ENCODE measurements at regions not wholly inside any gene's neighbourhood (a gene's known extent, or its start where the extent isn't known, plus 50 kb on each side); places are given as distances from the start of the nearest gene placed in this dataset.

DNA sequence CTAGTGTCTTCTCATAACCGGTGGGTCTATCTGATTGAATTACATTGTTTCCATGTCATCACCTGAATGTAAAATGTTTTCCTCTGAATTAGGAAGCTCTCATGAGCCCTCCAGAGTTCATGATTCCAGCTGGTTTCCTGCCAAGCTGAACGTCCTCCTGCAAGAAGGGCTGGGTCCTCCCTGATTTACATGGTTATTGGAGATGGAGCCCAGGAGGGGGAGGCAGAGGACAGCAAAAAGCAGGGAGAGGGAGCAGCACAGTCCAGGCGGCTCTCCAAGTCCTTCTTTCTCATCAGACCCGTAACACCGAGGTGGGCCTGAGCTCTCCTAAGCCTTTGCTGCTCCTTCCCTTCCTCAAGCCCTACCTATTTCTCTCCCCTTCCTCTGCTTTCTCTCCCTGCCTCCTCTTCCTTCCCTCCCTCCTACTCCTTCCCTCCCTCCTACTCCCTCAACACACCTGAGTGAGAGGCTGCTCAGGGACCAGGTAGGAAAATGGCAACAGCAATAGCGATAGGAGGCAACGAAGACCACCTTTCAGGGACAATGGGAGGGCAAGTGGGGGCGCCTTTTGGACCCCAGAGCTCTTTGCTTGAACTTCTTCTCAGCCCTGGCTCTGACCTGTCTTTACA lies 265.9 kb downstream of the PRDM2 start:
- in situ Hi-C loops (cut with MboI; ENCODE audit: low sequenced_read_pairs) = loop anchor here (25.0 kb wide), 1 partner anchor 279 kb away; no protein-coding TSS in a partner anchor

DNA sequence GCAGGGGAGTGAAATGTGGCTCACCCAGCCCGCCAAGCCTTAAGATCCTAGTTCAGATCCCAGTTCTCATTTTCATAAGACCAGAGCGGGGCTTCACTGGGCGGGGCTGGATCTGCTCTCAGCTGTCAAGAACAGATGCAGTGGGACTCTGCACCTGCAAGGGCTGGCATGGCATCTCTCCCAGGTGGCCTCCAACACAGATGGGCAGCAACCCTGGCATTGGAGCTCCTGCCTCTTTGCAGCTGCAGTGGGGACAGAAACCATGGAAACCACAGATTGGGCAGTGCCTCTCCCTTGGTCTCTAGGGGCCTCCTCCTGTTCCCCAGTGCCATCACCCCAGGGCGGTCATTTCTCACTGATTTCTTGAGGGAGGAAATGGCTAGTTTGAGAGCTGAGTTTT lies 267.7 kb downstream of the PRDM2 start:
- in situ Hi-C loops (cut with MboI; ENCODE audit: low sequenced_read_pairs) = loop anchor here (25.0 kb wide), 1 partner anchor 280 kb away; no protein-coding TSS in a partner anchor

DNA sequence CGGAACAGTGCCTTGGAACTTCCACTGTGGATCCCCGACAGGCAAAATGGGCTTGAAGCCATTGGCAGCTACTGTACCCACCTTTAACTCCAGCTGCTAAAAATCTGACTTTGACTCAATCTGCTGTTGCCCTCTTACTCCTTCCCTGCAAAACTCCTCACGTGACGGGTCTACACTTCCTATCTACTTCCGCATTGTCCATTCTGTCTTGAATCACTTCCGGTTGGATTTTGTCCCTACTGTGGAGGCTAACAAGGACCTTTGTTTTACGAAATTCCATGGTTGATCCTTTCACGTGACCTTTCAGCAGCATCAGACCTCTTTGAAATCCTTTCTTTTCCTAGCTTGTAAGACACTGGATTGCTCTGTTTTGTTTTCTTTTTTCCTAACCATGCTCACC lies 268.4 kb downstream of the PRDM2 start:
- in situ Hi-C loops (cut with MboI; ENCODE audit: low sequenced_read_pairs) = loop anchor here (25.0 kb wide), 1 partner anchor 281 kb away; no protein-coding TSS in a partner anchor

DNA sequence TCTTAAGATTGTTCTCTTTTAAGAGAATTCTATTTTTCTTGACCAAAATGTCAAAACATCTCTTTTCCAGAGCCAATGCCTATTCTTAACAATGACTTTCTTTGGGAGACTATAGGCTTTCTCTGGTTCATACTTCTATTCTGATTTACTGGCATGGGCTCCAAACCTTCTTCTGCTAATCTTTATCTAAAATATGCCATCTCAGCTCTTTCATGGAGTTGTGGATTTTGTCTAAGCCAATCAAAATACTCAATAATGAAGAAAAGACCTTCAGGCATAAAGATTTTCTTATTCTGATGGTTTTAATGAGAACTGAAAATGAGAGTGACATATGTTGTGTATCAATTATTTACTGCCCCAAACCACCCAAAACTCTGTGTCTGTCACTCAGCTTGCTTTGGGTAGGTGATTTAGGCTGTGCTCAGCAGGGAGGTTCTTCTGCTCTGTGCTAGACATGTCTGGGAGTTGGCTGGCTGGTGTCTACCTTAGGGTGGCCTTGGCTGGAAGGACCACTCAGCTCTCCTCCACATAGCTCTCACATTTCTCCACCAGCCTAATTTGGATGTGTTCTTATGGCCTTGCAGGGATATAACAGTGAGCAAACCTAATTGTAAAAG lies 270.8 kb downstream of the PRDM2 start:
- in situ Hi-C loops (cut with MboI; ENCODE audit: low sequenced_read_pairs) = loop anchor here (25.0 kb wide), 1 partner anchor 283 kb away; no protein-coding TSS in a partner anchor

DNA sequence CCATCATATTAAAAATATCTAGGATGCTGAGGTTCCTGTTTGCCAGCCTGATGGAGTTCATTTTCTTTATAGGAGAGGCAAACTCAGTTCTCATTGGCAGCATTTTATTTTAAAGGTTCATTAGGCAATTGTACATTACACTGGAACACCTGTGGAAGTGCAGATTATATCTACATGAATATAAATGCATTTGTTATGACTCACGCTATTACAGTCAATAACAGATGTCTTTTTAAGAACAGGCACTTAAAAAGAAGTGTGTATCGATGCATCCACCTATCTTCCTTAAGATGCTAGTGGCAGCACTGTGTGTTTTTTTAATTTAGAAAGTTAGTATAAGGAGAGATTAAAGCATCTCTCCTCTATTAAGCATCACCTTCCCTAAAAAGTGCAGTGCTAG lies 276.5 kb downstream of the PRDM2 start:
- in situ Hi-C loops (cut with MboI; ENCODE audit: low sequenced_read_pairs) = no loop called here

DNA sequence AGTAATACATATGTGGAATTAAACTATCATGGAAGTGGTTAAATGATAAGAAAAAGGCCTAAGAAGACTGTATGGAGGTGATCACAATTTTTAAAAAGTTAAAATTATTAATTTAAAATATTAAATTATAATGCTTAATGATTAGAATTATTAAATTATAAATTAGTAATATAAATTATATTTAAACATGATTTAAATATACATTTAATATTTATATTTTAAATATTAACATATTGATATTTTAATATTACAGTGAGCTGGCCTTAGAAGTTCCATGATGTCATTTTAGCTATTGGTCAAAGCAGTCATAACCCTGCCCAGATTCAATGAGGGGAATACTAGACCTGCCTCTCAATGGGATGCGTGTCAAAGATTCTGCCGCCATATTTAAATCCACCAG lies 281.2 kb downstream of the PRDM2 start:
- in situ Hi-C loops (cut with MboI; ENCODE audit: low sequenced_read_pairs) = no loop called here

DNA sequence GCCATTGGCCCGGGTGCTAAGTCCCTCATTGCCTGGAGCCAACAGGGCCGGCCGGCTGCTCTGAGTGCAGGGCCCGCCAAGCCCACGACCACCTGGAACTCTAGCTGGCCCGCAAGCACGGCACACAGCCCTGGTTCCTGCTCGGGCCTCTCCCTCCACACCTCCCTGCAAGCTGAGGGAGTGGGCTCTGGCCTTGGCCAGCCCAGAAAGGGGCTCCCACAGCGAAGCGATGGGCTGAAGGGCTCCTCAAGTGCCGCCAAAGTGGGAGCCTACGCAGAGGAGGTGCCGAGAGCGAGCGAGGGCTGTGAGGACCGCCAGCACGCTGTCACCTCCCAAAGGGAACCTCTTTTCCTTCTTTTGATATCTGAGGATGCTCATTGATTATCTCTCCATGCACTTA lies 283.4 kb downstream of the PRDM2 start:
- in situ Hi-C loops (cut with MboI; ENCODE audit: low sequenced_read_pairs) = no loop called here

DNA sequence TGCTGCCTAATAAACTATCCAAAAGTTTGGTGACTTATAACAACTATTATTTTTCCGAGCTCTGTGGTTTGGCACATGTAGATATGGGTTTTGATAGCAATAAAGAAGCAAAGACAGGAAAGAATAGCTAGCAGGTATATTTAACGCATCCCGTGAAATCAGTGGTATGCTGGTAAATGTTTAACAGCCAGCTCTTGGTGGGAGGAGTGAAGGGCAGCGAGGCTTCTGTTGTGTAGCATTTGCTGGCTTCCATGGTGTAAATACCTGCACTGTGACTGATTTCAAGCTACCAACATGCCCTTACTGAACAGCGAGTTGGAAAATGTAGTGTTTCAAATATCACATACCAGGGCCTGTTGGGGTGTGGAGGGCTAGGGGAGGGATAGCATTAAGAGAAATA lies 291.0 kb downstream of the PRDM2 start:
- in situ Hi-C loops (cut with MboI; ENCODE audit: low sequenced_read_pairs) = no loop called here

DNA sequence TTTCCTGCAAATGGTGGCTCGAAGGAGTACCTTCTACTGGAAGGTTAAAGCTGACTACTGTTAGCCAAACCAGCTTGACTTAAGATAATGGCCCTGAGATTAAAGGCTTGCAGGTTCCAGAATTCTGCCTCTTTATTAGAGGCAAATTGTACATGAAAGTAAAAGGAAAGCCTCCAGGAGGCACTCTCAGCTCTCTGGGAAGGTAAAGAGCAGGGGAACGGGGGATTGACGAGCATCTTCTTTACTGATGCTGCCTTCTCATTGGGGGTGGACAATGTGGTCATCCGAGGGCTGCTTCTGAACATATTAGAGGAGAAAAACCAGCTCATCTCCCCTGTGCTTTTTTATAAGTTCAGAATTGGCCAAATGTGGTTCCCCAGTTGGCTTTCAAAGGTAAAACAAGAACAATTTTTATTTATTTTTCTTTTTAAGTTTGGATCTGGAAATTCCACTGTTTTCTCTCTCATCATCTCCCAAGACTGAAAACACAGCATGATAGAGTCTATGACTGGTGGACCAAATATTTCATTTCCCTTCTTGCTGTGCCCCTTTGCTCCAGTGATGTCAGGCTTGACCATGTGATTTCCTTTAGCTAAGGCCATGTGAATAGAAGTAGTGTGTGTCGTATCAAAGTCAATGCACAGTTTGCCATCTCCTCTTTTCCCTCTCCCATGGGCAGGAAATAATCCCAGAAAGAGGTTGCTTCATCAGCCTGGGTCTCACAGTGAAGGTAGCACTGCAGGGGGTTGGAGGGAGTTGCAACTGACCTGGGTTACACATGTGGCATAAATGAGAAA lies 292.7 kb downstream of the PRDM2 start:
- in situ Hi-C loops (cut with MboI; ENCODE audit: low sequenced_read_pairs) = no loop called here

DNA sequence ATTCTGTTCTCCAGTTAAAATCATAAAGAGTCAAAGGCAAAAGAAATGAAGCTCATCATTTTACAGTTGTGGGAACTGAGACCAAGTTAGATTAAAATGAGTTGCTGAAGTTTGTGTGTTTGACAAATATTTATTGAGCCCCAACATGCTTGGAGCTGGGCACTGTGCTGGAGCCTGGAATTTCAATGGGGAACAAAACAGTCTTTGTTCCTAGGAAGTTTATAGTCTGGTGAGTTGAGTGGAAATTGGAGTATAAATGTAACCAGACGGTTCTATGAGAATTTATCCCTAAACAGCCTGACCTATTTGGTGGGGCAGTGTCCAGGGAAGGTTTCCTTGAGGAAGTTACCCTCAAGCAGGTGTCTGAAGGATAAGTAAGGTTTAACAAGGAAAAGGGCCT lies 294.4 kb downstream of the PRDM2 start:
- in situ Hi-C loops (cut with MboI; ENCODE audit: low sequenced_read_pairs) = no loop called here

DNA sequence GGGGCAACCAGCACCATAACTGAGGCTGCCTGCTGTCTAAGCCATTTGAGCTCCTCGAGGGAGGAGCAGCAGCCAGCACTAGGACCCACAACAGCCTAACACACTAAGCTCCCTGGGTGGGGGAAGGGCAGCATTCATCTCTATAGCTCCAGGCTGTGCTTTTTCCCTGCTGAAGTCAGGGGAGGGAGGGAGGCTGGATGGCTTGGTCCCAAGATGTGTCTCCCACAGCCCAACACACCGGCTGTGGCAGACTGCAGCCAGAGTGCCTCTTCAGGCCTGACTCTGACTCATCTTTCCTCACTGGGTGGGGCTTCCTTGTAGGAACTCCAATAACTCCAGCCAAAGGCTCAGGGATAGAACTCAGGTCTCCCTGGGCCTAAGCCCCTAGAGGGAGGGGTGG lies 296.3 kb downstream of the PRDM2 start:
- in situ Hi-C loops (cut with MboI; ENCODE audit: low sequenced_read_pairs) = no loop called here

DNA sequence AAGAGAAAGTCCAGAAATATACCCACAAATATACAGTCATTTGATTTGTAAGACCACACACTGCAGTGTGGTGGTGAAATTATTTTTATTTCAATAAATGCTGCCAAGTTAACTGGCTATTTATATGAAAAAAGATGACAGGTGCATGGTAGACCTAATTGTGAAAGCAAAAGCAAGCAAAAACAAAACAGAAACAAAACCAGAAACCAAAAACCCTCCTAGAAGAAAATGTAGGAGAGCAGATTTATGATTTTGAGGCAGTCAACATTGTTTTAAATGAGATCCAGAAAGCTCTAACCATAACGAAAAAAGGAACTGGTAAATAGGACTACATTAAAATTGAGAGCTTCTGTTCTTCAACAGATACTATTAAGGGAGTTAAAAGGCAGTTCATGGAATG lies 303.6 kb downstream of the PRDM2 start:
- in situ Hi-C loops (cut with MboI; ENCODE audit: low sequenced_read_pairs) = no loop called here

DNA sequence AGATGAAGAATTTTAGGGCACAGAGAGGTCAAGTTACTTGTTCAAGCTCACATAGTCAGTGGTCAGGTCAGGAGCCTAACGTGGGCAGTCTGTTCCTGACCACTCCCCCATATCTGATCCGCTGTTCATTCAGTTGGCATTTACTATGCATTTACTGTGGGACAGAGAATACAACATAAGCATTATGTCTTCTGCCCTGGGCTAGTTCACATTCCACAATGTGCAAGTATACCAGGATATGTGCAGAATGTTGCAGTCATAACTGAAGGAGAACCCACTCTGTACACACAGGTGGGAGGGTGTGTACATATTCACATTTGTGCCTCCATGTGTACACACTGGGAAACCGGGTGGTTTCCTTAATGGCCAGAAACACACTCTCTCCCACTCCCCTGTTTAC lies 309.6 kb downstream of the PRDM2 start:
- in situ Hi-C loops (cut with MboI; ENCODE audit: low sequenced_read_pairs) = no loop called here

DNA sequence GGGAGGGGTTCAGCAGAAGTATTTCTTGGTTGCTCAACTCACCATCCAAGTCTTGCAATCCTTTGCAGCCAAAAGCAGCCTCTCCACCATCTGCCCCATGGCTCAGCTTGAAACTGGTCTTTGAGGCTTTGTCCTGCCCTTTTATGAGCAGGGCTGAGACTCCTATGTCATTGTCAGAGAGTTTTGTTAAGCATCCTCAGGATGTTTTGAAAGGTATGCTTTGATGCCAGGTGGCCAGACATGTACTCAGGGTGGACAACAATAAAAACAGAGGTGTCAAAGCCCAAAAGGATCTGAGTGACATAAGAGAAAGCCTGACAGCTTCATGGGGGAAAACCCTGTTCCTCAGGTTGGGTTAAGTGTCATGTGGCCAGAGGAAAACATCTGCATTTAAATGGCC lies 310.5 kb downstream of the PRDM2 start:
- in situ Hi-C loops (cut with MboI; ENCODE audit: low sequenced_read_pairs) = no loop called here

DNA sequence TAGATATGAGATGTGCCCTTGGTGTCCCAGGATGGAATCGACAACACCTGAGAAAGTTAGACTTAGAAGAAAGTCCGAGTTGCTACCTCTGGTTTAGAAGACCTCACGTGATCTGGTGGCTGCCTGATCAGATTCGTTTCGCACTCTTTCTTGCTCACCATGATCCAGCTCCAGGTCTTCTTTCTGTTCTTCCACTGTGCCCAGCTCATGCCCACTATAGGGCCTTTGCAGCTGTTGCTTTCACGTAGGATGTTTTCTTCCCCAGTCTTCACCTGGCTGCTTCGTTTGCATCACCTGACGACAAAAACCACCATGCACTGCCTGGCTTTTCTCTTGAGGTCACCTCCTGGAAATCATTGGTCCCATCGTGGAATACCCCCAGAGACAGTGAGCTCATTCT lies 311.1 kb downstream of the PRDM2 start:
- in situ Hi-C loops (cut with MboI; ENCODE audit: low sequenced_read_pairs) = no loop called here

DNA sequence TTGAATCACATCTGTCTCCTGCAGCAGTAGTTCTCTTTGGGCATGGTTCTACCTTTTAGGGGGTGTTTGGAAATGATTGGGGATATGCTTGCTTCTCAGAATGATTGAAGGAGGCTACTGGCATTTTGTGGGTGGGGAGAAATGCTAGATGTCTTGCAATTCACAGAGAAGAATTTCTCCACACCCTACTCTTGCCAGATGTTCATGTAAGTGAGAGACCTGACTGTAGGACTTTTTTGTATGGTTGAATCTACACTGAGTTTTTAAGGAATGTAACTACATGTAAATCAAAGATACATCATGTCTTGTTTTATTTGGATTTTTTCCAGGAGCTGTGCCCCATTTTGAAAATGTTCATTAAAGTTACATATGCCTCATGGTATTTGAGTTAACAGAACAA lies 311.9 kb downstream of the PRDM2 start:
- in situ Hi-C loops (cut with MboI; ENCODE audit: low sequenced_read_pairs) = no loop called here

DNA sequence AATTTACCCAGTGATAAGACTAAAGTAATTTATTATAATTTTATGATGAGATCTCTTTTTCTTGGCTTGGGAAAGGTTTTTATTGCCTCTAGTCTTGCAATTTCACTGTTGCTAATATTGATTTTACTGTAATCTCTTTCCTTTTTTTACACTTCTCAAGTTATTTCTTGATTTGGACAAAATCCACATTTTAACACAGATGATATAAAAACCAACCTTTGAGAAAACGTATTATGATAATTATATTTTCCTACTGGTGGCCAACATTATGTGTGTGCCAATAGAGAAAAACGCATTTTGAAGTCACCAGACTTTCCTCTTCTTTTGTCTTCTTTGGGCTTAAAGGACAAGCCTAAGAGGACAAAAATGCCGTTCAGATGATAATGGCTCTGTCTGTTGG lies 314.9 kb downstream of the PRDM2 start:
- in situ Hi-C loops (cut with MboI; ENCODE audit: low sequenced_read_pairs) = no loop called here

DNA sequence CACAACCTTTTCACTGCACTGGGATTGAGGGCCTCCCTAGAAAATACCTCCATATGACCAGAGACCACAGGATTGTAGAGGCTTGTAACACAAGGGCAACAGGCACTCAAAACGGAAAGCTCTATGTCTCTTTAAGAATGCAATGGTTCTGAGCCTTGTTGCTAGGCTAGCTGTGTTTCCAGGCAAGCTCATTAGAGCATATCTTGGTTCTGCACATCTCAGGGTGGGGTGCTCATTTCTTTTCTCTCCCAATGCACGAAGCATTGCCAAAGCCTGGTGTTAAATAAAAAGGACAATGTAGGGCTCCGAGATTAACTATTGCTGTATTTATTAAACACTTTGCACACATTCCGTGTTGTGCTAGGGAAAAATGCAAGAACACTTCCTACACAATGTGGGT lies 315.9 kb downstream of the PRDM2 start:
- in situ Hi-C loops (cut with MboI; ENCODE audit: low sequenced_read_pairs) = no loop called here

DNA sequence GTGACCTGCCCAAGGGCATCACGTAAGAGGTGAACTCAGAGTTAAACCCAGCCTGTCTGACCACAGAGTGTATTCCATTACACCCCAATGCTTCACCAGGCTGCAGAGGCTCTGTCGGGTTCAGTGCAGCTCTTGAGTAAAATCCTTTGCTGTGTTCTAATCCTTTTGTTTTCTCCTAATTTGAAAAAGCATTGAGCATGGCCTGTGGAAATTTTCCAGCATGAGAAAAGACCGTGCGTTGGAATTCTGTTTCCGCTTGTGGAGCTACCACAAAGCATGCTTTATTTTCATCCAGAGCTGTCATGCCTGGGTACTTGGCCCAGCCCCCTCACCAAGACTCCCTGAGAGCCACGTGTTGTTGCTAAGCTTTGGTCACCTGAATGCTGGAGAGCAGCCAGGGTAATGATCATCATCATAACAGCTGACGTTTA lies 317.6 kb downstream of the PRDM2 start:
- in situ Hi-C loops (cut with MboI; ENCODE audit: low sequenced_read_pairs) = no loop called here

DNA sequence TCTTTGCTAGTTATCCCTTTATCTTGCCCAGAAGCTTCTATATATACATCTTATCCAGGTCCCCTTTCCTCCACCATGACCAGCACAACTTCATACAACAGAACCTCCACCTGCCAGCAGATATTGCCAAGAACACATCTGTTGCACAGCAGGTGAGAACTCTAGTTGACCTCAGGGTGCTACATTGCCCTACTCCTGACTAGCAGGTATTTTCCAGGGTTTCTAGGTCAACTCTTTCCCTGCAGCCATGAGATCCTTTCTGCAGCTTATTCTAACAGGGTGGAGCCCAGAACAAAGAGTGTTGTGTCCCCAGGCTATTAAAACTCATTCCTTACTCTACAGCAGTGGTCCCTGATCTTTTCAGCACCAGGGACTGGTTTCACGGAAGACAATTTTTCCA lies 319.5 kb downstream of the PRDM2 start:
- in situ Hi-C loops (cut with MboI; ENCODE audit: low sequenced_read_pairs) = no loop called here

DNA sequence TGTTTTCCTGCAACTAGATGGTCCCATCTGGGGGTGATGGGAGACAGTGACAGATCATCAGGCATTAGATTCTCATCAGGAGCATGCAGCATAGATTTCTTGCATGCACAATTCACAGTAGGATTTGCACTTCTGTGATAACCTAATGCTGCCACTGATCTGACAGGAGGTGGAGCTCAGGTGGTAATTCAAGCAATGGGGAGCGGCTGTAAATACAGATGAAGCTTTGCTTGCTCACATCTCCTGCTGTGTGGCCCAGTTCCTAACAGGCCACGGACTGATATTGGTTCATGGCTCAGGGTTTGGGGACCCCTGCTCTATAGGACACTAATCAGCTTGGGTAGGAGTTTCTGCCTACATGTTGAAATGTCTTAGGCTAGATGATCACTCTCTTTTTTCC lies 320.0 kb downstream of the PRDM2 start:
- in situ Hi-C loops (cut with MboI; ENCODE audit: low sequenced_read_pairs) = no loop called here

DNA sequence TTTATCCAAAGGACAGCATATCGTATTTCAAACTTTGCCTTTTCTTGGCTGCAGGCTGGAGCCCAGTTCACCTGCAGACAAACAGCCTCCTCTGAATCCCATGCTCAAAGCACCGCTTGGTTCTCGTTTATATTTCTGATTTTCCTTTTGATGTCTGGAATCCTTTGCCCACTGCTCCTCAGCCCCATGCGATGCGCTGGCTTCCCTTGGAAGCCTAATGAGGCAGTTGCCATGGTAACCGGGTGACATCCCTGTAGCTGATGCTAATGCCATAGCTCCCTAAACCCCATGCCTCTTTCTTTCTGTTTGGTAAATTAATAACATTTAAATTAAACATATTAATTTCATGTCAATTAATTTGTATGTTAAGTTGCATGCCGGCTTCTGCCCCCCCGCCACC lies 327.1 kb downstream of the PRDM2 start:
- in situ Hi-C loops (cut with MboI; ENCODE audit: low sequenced_read_pairs) = no loop called here
